Testis (tissue), 2 donors: ENCODE measurements at regions not wholly inside any gene's neighbourhood (a gene's known extent, or its start where the extent isn't known, plus 50 kb on each side); places are given as distances from the start of the nearest gene placed in this dataset.

Source experiments
- DNase-seq: peaks from one replicate; pipeline ENCODE4 v3.0.0-alpha.2; 2019
- H3K27ac ChIP-seq, 2 donors: fragments of 200-600 bp; sonication (generic); one replicate each; pipeline ENCODE4 v1.5.1; 2019
- H3K27me3 ChIP-seq: fragments of 200-600 bp; sonication (generic); one replicate; pipeline ENCODE4 v1.5.1; 2019
- H3K36me3 ChIP-seq: fragments of 200-600 bp; sonication (generic); one replicate; pipeline ENCODE4 v1.5.1; 2017; ENCODE audit warnings: low read depth; ENCODE audit errors: missing control alignments
- H3K4me1 ChIP-seq: fragments of 200-600 bp; sonication (generic); one replicate; pipeline ENCODE4 v1.5.1; 2019
- H3K4me3 ChIP-seq, 2 donors: fragments of 200-600 bp; sonication (generic); one replicate each; pipeline ENCODE4 v1.5.1; 2017 to 2019
- H3K9me3 ChIP-seq: fragments of 200-600 bp; sonication (generic); one replicate; pipeline ENCODE4 v1.5.1; 2017
- CTCF ChIP-seq, 3 experiments: fragments of 450-650 bp in 2 of 3; fragments of 200-600 bp in 1 of 3; sonication (generic) in 1 of 3; IDR thresholded peaks; one replicate each; pipeline ENCODE4 v1.5.1; 2016 to 2019; ENCODE audit warnings: antibody characterized with exemption in 3 of 3, mild to moderate bottlenecking in 2 of 3, moderate library complexity in 1 of 3
- POLR2A ChIP-seq: fragments of 450-650 bp; IDR thresholded peaks from one replicate; pipeline ENCODE4 v1.6.1; 2017; ENCODE audit warnings: antibody characterized with exemption, mild to moderate bottlenecking, moderate library complexity
- WGBS, 2 donors: methylation state at CpG; one replicate each; pipeline ENCODE4 v1.1.5; 2018; 5-methylcytosine and 5-hydroxymethylcytosine counted together
- intact Hi-C: fragments of 100-400 bp; cut with DNase I; formaldehyde crosslinking; loops from one replicate; pipeline ENCODE4 v1.15.1; 2023; ENCODE audit warnings: low total_unique reads

GRCh38 chr16:47849736-47850135 is 306.1 kb downstream of the ABCC12 start:
- 90% methylated on average over 5 of the region's 5 CpGs for WGBS, 2 donors
- no peak overlapping the region for H3K27ac ChIP-seq
- intact Hi-C loops: no loop called here
- no peak for DNase-seq
- H3K36me3 ChIP-seq: no peaks in the 10 kb centered on the region
- TF ChIP-seq CTCF (IDR thresholded peaks at IDR 0.05) (no peak), POLR2A (no peak)
- H3K27me3 ChIP-seq: no peaks in the 10 kb centered on the region
- H3K9me3 ChIP-seq: no peaks in the 10 kb centered on the region
- no peak overlapping the region for H3K4me3 ChIP-seq
- no peaks in the 10 kb centered on the region for H3K4me1 ChIP-seq

- Histone ChIP-seq H3K36me3 (no peaks in the 10 kb centered on the region), H3K27ac (no peak overlapping the region), H3K4me3 (no peak overlapping the region), H3K4me1 (no peaks in the 10 kb centered on the region), H3K27me3 (no peaks in the 10 kb centered on the region), H3K9me3 (no peaks in the 10 kb centered on the region)
- no peak for DNase-seq
- intact Hi-C loops: no loop called here
- WGBS, 2 donors: 43 to 50% methylated on average over 5 of the region's 5 CpGs
- TF ChIP-seq POLR2A: no peak
Measured at GRCh38 chr16:47848421-47849109, 307.2 kb downstream of the ABCC12 start.

- WGBS, 2 donors: 83 to 89% methylated on average over 6 of the region's 6 CpGs
Measured at GRCh38 chr16:47847220-47847970, 308.4 kb downstream of the ABCC12 start.

GRCh38 chr16:47834485-47835024 is 321.2 kb downstream of the ABCC12 start:
- 75 to 84% methylated on average over 2 of the region's 2 CpGs for WGBS, 2 donors
- Histone ChIP-seq H3K36me3 (no peaks in the 10 kb centered on the region), H3K9me3 (no peaks in the 10 kb centered on the region), H3K27ac (no peak overlapping the region), H3K27me3 (no peaks in the 10 kb centered on the region), H3K4me1 (no peaks in the 10 kb centered on the region), H3K4me3 (no peak overlapping the region)
- DNase-seq: no peak
- TF ChIP-seq POLR2A (no peak), CTCF (IDR thresholded peaks at IDR 0.05) (no peak)
- intact Hi-C loops: no loop called here

More at GRCh38 chr16:47847220-47847970, 308.4 kb downstream of the ABCC12 start:
- no peak for TF ChIP-seq CTCF (IDR thresholded peaks at IDR 0.05)
- no peak for TF ChIP-seq POLR2A
- Histone ChIP-seq H3K4me3 (no peak overlapping the region), H3K4me1 (no peaks in the 10 kb centered on the region), H3K36me3 (no peaks in the 10 kb centered on the region), H3K27me3 (no peaks in the 10 kb centered on the region), H3K9me3 (no peaks in the 10 kb centered on the region), H3K27ac (no peak overlapping the region)
- intact Hi-C loops: no loop called here
- no peak for DNase-seq

GRCh38 chr16:47833771-47834170 is 322.0 kb downstream of the ABCC12 start:
- H3K4me3 ChIP-seq: no peak overlapping the region
- H3K4me1 ChIP-seq: no peaks in the 10 kb centered on the region
- H3K36me3 ChIP-seq: no peaks in the 10 kb centered on the region
- TF ChIP-seq CTCF (IDR thresholded peaks at IDR 0.05): no peak
- TF ChIP-seq POLR2A: no peak
- no peak overlapping the region for H3K27ac ChIP-seq
- 86 to 92% methylated on average over 1 of the region's 1 CpG for WGBS, 2 donors
- intact Hi-C loops: no loop called here
- no peaks in the 10 kb centered on the region for H3K9me3 ChIP-seq
- no peaks in the 10 kb centered on the region for H3K27me3 ChIP-seq
- no peak for DNase-seq
